ENCODE measurements at regions not wholly inside any gene's neighbourhood (a gene's known extent, or its start where the extent isn't known, plus 50 kb on each side); places are given as distances from the start of the nearest gene placed in this dataset.
"Not testable (repeated sequence)": the region's sequence is repeated elsewhere in the genome, so short reads cannot be mapped to it uniquely, and the experiment has no call there.

GRCh38 chr10:45564303-45564959 is 108.1 kb downstream of the ZFAND4 start:
- DNase-seq (ENCODE audit: low spot score), result no peak

- DNase-seq (ENCODE audit: low spot score), result no peak
Measured at GRCh38 chr10:45561952-45562351, 110.6 kb downstream of the ZFAND4 start.

- DNase-seq (ENCODE audit: low spot score), result no peak
Measured at GRCh38 chr10:45560262-45560661, 112.3 kb downstream of the ZFAND4 start.

GRCh38 chr10:45558425-45558824 is 114.1 kb downstream of the ZFAND4 start:
- no peak for DNase-seq (ENCODE audit: low spot score)

- DNase-seq (ENCODE audit: low spot score), result peak; percentile 48
Measured at GRCh38 chr10:45557275-45557905, 115.2 kb downstream of the ZFAND4 start.

- no peak for DNase-seq (ENCODE audit: low spot score)
Measured at GRCh38 chr10:45555795-45556194, 116.8 kb downstream of the ZFAND4 start.

GRCh38 chr10:45555332-45555731 is 117.2 kb downstream of the ZFAND4 start:
- DNase-seq (ENCODE audit: low spot score), result not testable (repeated sequence)

- no peak for DNase-seq (ENCODE audit: low spot score)
Measured at GRCh38 chr10:45553613-45554012, 119.0 kb downstream of the ZFAND4 start.

GRCh38 chr10:45553155-45553554 is 119.4 kb downstream of the ZFAND4 start:
- DNase-seq (ENCODE audit: low spot score), result no peak

- no peak for DNase-seq (ENCODE audit: low spot score)
Measured at GRCh38 chr10:45552476-45552875, 120.1 kb downstream of the ZFAND4 start.

- no peak for DNase-seq (ENCODE audit: low spot score)
Measured at GRCh38 chr10:45550903-45551786, 121.4 kb downstream of the ZFAND4 start.

- DNase-seq (ENCODE audit: low spot score), result no peak
Measured at GRCh38 chr10:45548068-45548467, 124.5 kb downstream of the ZFAND4 start.

- no peak for DNase-seq (ENCODE audit: low spot score)
Measured at GRCh38 chr10:45547207-45547606, 125.4 kb downstream of the ZFAND4 start.

- DNase-seq (ENCODE audit: low spot score), result peak; percentile 7
Measured at GRCh38 chr10:45545150-45545549, 127.4 kb downstream of the ZFAND4 start.

GRCh38 chr10:45544191-45544590 is 128.4 kb downstream of the ZFAND4 start:
- DNase-seq (ENCODE audit: low spot score), result no peak

- not testable (repeated sequence) for DNase-seq (ENCODE audit: low spot score)
Measured at GRCh38 chr10:45541032-45541431, 131.5 kb downstream of the ZFAND4 start.

GRCh38 chr10:45540589-45540988 is 132.0 kb downstream of the ZFAND4 start:
- DNase-seq (ENCODE audit: low spot score), result not testable (repeated sequence)

- not testable (repeated sequence) for DNase-seq (ENCODE audit: low spot score)
Measured at GRCh38 chr10:45539569-45539968, 133.0 kb downstream of the ZFAND4 start.

- no peak for DNase-seq (ENCODE audit: low spot score)
Measured at GRCh38 chr10:45534572-45534971, 138.0 kb downstream of the ZFAND4 start.

GRCh38 chr10:45532480-45532879 is 140.1 kb downstream of the ZFAND4 start:
- DNase-seq (ENCODE audit: low spot score), result no peak

GRCh38 chr10:45526309-45526905 is 146.2 kb downstream of the ZFAND4 start:
- no peak for DNase-seq (ENCODE audit: low spot score)

GRCh38 chr10:45520476-45520875 is 146.5 kb downstream of the ALOX5 start:
- DNase-seq (ENCODE audit: low spot score), result no peak
